ENCODE measurements at regions not wholly inside any gene's neighbourhood (a gene's known extent, or its start where the extent isn't known, plus 50 kb on each side); places are given as distances from the start of the nearest gene placed in this dataset.
"Not testable (repeated sequence)": the region's sequence is repeated elsewhere in the genome, so short reads cannot be mapped to it uniquely, and the experiment has no call there.

- TF ChIP-seq CTCF (conservative IDR thresholded peaks at IDR 0.05; ENCODE audit: low read depth, low read length): no peak
- no peak overlapping the region for H3K4me3 ChIP-seq (ENCODE audit: low read depth, low read length)
- no peak for DNase-seq (ENCODE audit: low read depth)
Observed at GRCh38 chr14:43528321-43528720, 978.8 kb downstream of the FSCB start.

- TF ChIP-seq CTCF (conservative IDR thresholded peaks at IDR 0.05; ENCODE audit: low read depth, low read length): no peak
- no peak overlapping the region for H3K4me3 ChIP-seq (ENCODE audit: low read depth, low read length)
- no peak for DNase-seq (ENCODE audit: low read depth)
Observed at GRCh38 chr14:43525658-43526057, 981.4 kb downstream of the FSCB start.

- H3K4me3 ChIP-seq (ENCODE audit: low read depth, low read length): no peak overlapping the region
- no peak for TF ChIP-seq CTCF (conservative IDR thresholded peaks at IDR 0.05; ENCODE audit: low read depth, low read length)
- no peak for DNase-seq (ENCODE audit: low read depth)
Observed at GRCh38 chr14:43522901-43523300, 984.2 kb downstream of the FSCB start.

- DNase-seq (ENCODE audit: low read depth): no peak
- TF ChIP-seq CTCF (conservative IDR thresholded peaks at IDR 0.05; ENCODE audit: low read depth, low read length): no peak
- H3K4me3 ChIP-seq (ENCODE audit: low read depth, low read length): no peak overlapping the region
Observed at GRCh38 chr14:43522191-43522590, 984.9 kb downstream of the FSCB start.

GRCh38 chr14:43503508-43503907 is 1003.6 kb downstream of the FSCB start:
- no peak for DNase-seq (ENCODE audit: low read depth)
- no peak overlapping the region for H3K4me3 ChIP-seq (ENCODE audit: low read depth, low read length)
- TF ChIP-seq CTCF (conservative IDR thresholded peaks at IDR 0.05; ENCODE audit: low read depth, low read length): no peak

GRCh38 chr14:43492359-43492758 is 1014.7 kb downstream of the FSCB start:
- H3K4me3 ChIP-seq (ENCODE audit: low read depth, low read length); DNase-seq (ENCODE audit: low read depth): not testable (repeated sequence)

GRCh38 chr14:43483415-43483814 is 1023.7 kb downstream of the FSCB start:
- DNase-seq (ENCODE audit: low read depth): no peak
- TF ChIP-seq CTCF (conservative IDR thresholded peaks at IDR 0.05; ENCODE audit: low read depth, low read length): no peak
- H3K4me3 ChIP-seq (ENCODE audit: low read depth, low read length): no peak overlapping the region

GRCh38 chr14:43481864-43482263 is 1025.2 kb downstream of the FSCB start:
- TF ChIP-seq CTCF (conservative IDR thresholded peaks at IDR 0.05; ENCODE audit: low read depth, low read length): no peak
- DNase-seq (ENCODE audit: low read depth): no peak

More at GRCh38 chr14:43481864-43482263, 1025.2 kb downstream of the FSCB start:
- H3K4me3 ChIP-seq (ENCODE audit: low read depth, low read length): no peak overlapping the region

All from choroid plexus epithelial cell (primary cell).